Endothelial cell of umbilical vein (primary cell): ENCODE measurements at regions not wholly inside any gene's neighbourhood (a gene's known extent, or its start where the extent isn't known, plus 50 kb on each side); places are given as distances from the start of the nearest gene placed in this dataset.

Experiments
- BruUV-seq: library from RNA; stranded (reverse); fragments of 400-500 nt; replicated peaks from 2 replicates; lab custom pipeline; 2021; lab: Mats Ljungman, UMichigan
- CTCF ChIA-PET: fragments of 300-600, 350-600 bp; sonication (Branson Sonifier 250); formaldehyde crosslinking; loops from one replicate; lab custom pipeline; 2021; ENCODE audit warnings: antibody characterized with exemption, inconsistent platforms; lab: Charles Lee
- POLR2A ChIA-PET: fragments of 300-600, 350-600 bp; sonication (Branson Sonifier 250); formaldehyde crosslinking; loops from one replicate; lab custom pipeline; 2021; ENCODE audit warnings: antibody characterized with exemption, inconsistent platforms; lab: Charles Lee
- DNase-seq: peaks from one replicate; pipeline ENCODE4 v3.0.0-alpha.2; 2011; ENCODE audit warnings: low read depth, low spot score
- FAIRE-seq: peaks from 2 replicates; lab custom pipeline; 2011; peaks lifted over from hg19 to GRCh38; lab: Jason Lieb, UNC
- H2AFZ ChIP-seq: 2 replicates; pipeline ENCODE4 v1.6.0; 2012; ENCODE audit warnings: low read depth, low read length, control low read depth, inconsistent platforms
- H3K27ac ChIP-seq: 2 replicates; pipeline ENCODE4 v1.5.1; 2011; ENCODE audit warnings: low read depth, mild to moderate bottlenecking, control low read depth, low read length, moderate library complexity; ENCODE audit not compliant: insufficient read depth
- H3K27me3 ChIP-seq, 2 experiments: 2 replicates each; pipeline versions ENCODE4 v1.6.0 to v1.6.1; 2011; ENCODE audit warnings: low read length in 2 of 2, mixed read lengths in 1 of 2; ENCODE audit not compliant: control insufficient read depth in 2 of 2, insufficient read depth in 2 of 2
- H3K36me3 ChIP-seq, 2 experiments: 2 replicates in 1 of 2; 3 replicates in 1 of 2; pipeline ENCODE4 v1.5.1; 2011; ENCODE audit warnings: low read length in 2 of 2, mild to moderate bottlenecking in 1 of 2, moderate library complexity in 1 of 2; ENCODE audit not compliant: control insufficient read depth in 2 of 2, insufficient read depth in 2 of 2; ENCODE audit errors: extremely low read depth in 1 of 2
- H3K4me1 ChIP-seq: 3 replicates; pipeline ENCODE4 v1.5.1; 2011; ENCODE audit warnings: mild to moderate bottlenecking, low read length; ENCODE audit not compliant: control insufficient read depth, insufficient read depth; ENCODE audit errors: extremely low read depth
- H3K4me2 ChIP-seq: 2 replicates; pipeline ENCODE4 v1.6.1; 2011; ENCODE audit warnings: low read length, control low read depth, mixed read lengths; ENCODE audit not compliant: insufficient read depth
- H3K4me3 ChIP-seq, 3 experiments: fragments of 200-600 bp in 1 of 3; sonication (generic), shearing (Covaris generic) in 1 of 3; replicated peaks in 1 of 3; 2 replicates each; pipeline ENCODE4 v1.5.1; 2011 to 2016; ENCODE audit warnings: control low read depth in 3 of 3, low read length in 3 of 3, mild to moderate bottlenecking in 2 of 3, inconsistent platforms in 1 of 3, low read depth in 1 of 3, moderate library complexity in 1 of 3; ENCODE audit not compliant: insufficient read depth in 1 of 3
- H3K79me2 ChIP-seq: 2 replicates; pipeline ENCODE4 v1.6.0; 2012; ENCODE audit warnings: low read length, inconsistent platforms; ENCODE audit not compliant: control insufficient read depth, insufficient read depth
- H3K9ac ChIP-seq: replicated peaks from 2 replicates; pipeline ENCODE3; 2011; ENCODE audit warnings: low read length, control low read depth; ENCODE audit not compliant: insufficient read depth; ENCODE audit errors: extremely low read depth
- H3K9me1 ChIP-seq: replicated peaks from 3 replicates; pipeline ENCODE4 v1.6.0; 2011; ENCODE audit warnings: mild to moderate bottlenecking, low read length; ENCODE audit not compliant: control insufficient read depth, insufficient read depth; ENCODE audit errors: extremely low read depth
- H3K9me3 ChIP-seq: replicated peaks from 2 replicates; pipeline ENCODE4 v1.5.1; 2012; ENCODE audit warnings: low read length, inconsistent platforms; ENCODE audit not compliant: control insufficient read depth, insufficient read depth
- H4K20me1 ChIP-seq: replicated peaks from 2 replicates; pipeline ENCODE3; 2011; ENCODE audit warnings: mild to moderate bottlenecking, low read length; ENCODE audit not compliant: control insufficient read depth, insufficient read depth; ENCODE audit errors: extremely low read depth
- EZH2 ChIP-seq: IDR thresholded peaks from 2 replicates; pipeline ENCODE4 v1.6.1; 2012; ENCODE audit warnings: borderline replicate concordance, low read depth, mild to moderate bottlenecking, moderate library complexity, low read length, inconsistent platforms; ENCODE audit not compliant: severe bottlenecking
- FOS ChIP-seq: IDR thresholded peaks from 2 replicates; pipeline ENCODE4 v1.6.1; 2011; ENCODE audit warnings: mild to moderate bottlenecking, low read length, moderate library complexity, borderline replicate concordance; ENCODE audit not compliant: insufficient read depth
- GATA2 ChIP-seq: IDR thresholded peaks from 2 replicates; pipeline ENCODE4 v1.7.0; 2011; ENCODE audit warnings: low read depth, mild to moderate bottlenecking, moderate library complexity, mixed read lengths, low read length; ENCODE audit not compliant: insufficient read length, insufficient read depth
- JUN ChIP-seq: IDR thresholded peaks from 2 replicates; pipeline ENCODE4 v1.6.1; 2011; ENCODE audit warnings: borderline replicate concordance, low read depth; ENCODE audit not compliant: insufficient read length, insufficient read depth
- MYC ChIP-seq: IDR thresholded peaks from one replicate; pipeline ENCODE4 v1.6.1; 2011; ENCODE audit warnings: mild to moderate bottlenecking, low read depth, low read length
- POLR2A ChIP-seq: IDR thresholded peaks from 2 replicates; pipeline ENCODE4 v1.6.1; 2012; ENCODE audit warnings: low read depth, mild to moderate bottlenecking, control low read depth, low read length
- POLR2AphosphoS5 ChIP-seq: IDR thresholded peaks from 2 replicates; pipeline ENCODE4 v1.6.1; 2012; ENCODE audit warnings: low read depth, mild to moderate bottlenecking, control low read depth, low read length, moderate library complexity; ENCODE audit not compliant: insufficient read depth
- dilution Hi-C: fragments of 300-500 bp; cut with MboI; formaldehyde crosslinking; loops from one replicate; pipeline ENCODE4 v1.15.0; 2019; ENCODE audit warnings: low sequenced_read_pairs; ENCODE audit not compliant: extremely low pct_ligation_motif_present
- intact Hi-C: fragments of 100-400 bp; cut with micrococcal nuclease; formaldehyde crosslinking; loops from one replicate; pipeline ENCODE4 v1.10.0; 2022
- TF ChIP-seq, protein P1 (sequence below): IDR thresholded peaks from 2 replicates; pipeline ENCODE4 v1.6.1; 2011; ENCODE audit not compliant: insufficient read depth, insufficient read length
- TF ChIP-seq, protein P2 (sequence below), 2 donors: IDR thresholded peaks; 1 replicate in 1 of 2; 2 replicates in 1 of 2; pipeline ENCODE4 v1.5.1; 2011; ENCODE audit warnings: low read length in 2 of 2, mild to moderate bottlenecking in 2 of 2, moderate library complexity in 2 of 2, control low read depth in 1 of 2, inconsistent platforms in 1 of 2, low read depth in 1 of 2; ENCODE audit not compliant: insufficient read depth in 1 of 2; ENCODE audit errors: extremely low read depth in 1 of 2

DNA sequence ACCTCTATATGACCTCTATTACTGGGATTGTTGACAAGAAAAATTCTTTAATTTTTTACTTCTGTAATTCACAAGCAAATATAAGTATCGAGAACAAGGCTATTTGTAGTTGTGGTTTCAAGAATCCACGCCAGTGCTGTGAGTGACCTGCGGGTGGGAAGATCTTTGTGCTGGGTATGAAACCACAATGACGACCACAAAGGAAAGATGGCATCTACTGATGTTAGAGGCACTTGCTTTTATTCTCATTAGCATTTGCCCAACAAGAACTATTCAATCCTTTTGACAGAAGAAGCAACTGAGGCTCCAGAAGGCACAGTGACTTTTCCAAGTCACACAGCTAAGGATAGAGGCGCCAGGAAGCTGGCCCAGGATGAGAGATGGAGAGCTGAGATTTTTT lies 1054.9 kb downstream of the TBC1D22A start:
- H3K9me3 ChIP-seq, result peaks cover 9% of the 10 kb centered on the region
- no peaks in the 10 kb centered on the region for H3K79me2 ChIP-seq

More for the DNA sequence above, 1054.9 kb downstream of the TBC1D22A start:
- Histone ChIP-seq H4K20me1 (no peaks in the 10 kb centered on the region), H2AFZ (no peak overlapping the region), H3K4me3 (no peak overlapping the region), H3K27me3 (no peaks in the 10 kb centered on the region), H3K27ac (no peak overlapping the region), H3K36me3 (no peaks in the 10 kb centered on the region), H3K9me1 (no peaks in the 10 kb centered on the region), H3K4me1 (no peaks in the 10 kb centered on the region), H3K4me2 (no peak overlapping the region), H3K9ac (no peak overlapping the region)
- FAIRE-seq (no peak), DNase-seq (no peak)
- ChIA-PET CTCF (no interaction called here), POLR2A (no interaction called here)
- no TSS peak for BruUV-seq
- dilution Hi-C loops (no loop called here), intact Hi-C loops (no loop called here)
- TF ChIP-seq GATA2, result no peak
- TF ChIP-seq EZH2, result no peak
- TF ChIP-seq POLR2AphosphoS5, result no peak
- TF ChIP-seq JUN, result no peak
- TF ChIP-seq FOS, result no peak
- TF ChIP-seq POLR2A, result no peak
- TF ChIP-seq MYC, result no peak
- TF ChIP-seq, protein P1, sequence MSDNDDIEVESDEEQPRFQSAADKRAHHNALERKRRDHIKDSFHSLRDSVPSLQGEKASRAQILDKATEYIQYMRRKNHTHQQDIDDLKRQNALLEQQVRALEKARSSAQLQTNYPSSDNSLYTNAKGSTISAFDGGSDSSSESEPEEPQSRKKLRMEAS, result no peak
- TF ChIP-seq, protein P2, sequence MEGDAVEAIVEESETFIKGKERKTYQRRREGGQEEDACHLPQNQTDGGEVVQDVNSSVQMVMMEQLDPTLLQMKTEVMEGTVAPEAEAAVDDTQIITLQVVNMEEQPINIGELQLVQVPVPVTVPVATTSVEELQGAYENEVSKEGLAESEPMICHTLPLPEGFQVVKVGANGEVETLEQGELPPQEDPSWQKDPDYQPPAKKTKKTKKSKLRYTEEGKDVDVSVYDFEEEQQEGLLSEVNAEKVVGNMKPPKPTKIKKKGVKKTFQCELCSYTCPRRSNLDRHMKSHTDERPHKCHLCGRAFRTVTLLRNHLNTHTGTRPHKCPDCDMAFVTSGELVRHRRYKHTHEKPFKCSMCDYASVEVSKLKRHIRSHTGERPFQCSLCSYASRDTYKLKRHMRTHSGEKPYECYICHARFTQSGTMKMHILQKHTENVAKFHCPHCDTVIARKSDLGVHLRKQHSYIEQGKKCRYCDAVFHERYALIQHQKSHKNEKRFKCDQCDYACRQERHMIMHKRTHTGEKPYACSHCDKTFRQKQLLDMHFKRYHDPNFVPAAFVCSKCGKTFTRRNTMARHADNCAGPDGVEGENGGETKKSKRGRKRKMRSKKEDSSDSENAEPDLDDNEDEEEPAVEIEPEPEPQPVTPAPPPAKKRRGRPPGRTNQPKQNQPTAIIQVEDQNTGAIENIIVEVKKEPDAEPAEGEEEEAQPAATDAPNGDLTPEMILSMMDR (IDR thresholded peaks at IDR 0.05; ENCODE audit: extremely low read depth in 1 of 2, insufficient read depth in 1 of 2, low read depth in 1 of 2, low read length in 2 of 2), result no peak
